Suppressor macrophage treated with lipopolysaccharide for 1 hour (primary cell): ENCODE measurements at regions not wholly inside any gene's neighbourhood (a gene's known extent, or its start where the extent isn't known, plus 50 kb on each side); places are given as distances from the start of the nearest gene placed in this dataset.
"Not testable (repeated sequence)": the region's sequence is repeated elsewhere in the genome, so short reads cannot be mapped to it uniquely, and the experiment has no call there.

ENCODE experiments used
- DNase-seq, 3 donors: peaks; one replicate each; pipeline ENCODE4 v3.0.0-alpha.2; 2020 to 2022

GRCh38 chr10:36540611-36541010 is 584.8 kb upstream of the ANKRD30A start:
- DNase-seq, result no peak

GRCh38 chr10:36538953-36539586 is 586.3 kb upstream of the ANKRD30A start:
- DNase-seq, result no peak

- peak in 2 of 3 donors; percentile 1 to 2 for DNase-seq
Observed at GRCh38 chr10:36534471-36535002, 590.9 kb upstream of the ANKRD30A start.

GRCh38 chr10:36533861-36534260 is 591.5 kb upstream of the ANKRD30A start:
- DNase-seq, result no peak

GRCh38 chr10:36533316-36533715 is 592.1 kb upstream of the ANKRD30A start:
- no peak for DNase-seq

- DNase-seq, result no peak
Observed at GRCh38 chr10:36531621-36532020, 593.8 kb upstream of the ANKRD30A start.

- no peak for DNase-seq
Observed at GRCh38 chr10:36526033-36526432, 599.4 kb upstream of the ANKRD30A start.

- DNase-seq, result not testable (repeated sequence)
Observed at GRCh38 chr10:36524126-36524525, 601.3 kb upstream of the ANKRD30A start.

- no peak for DNase-seq
Observed at GRCh38 chr10:36519909-36520308, 605.5 kb upstream of the ANKRD30A start.

- no peak for DNase-seq
Observed at GRCh38 chr10:36516281-36516680, 609.1 kb upstream of the ANKRD30A start.

GRCh38 chr10:36515319-36515718 is 610.1 kb upstream of the ANKRD30A start:
- DNase-seq, result no peak

- no peak for DNase-seq
Observed at GRCh38 chr10:36507715-36508114, 617.7 kb upstream of the ANKRD30A start.

GRCh38 chr10:36506697-36507496 is 618.5 kb upstream of the ANKRD30A start:
- DNase-seq, result no peak

GRCh38 chr10:36506261-36506660 is 619.1 kb upstream of the ANKRD30A start:
- DNase-seq, result no peak

GRCh38 chr10:36504758-36505157 is 620.6 kb upstream of the ANKRD30A start:
- DNase-seq, result no peak

GRCh38 chr10:36500266-36500665 is 625.1 kb upstream of the ANKRD30A start:
- DNase-seq, result no peak

GRCh38 chr10:36499693-36500092 is 625.7 kb upstream of the ANKRD30A start:
- no peak for DNase-seq

- no peak for DNase-seq
Observed at GRCh38 chr10:36496758-36497157, 628.6 kb upstream of the ANKRD30A start.

GRCh38 chr10:36494371-36494770 is 631.0 kb upstream of the ANKRD30A start:
- no peak for DNase-seq

GRCh38 chr10:36493516-36493880 is 631.9 kb upstream of the ANKRD30A start:
- no peak for DNase-seq

- no peak for DNase-seq
Observed at GRCh38 chr10:36492590-36493515, 632.5 kb upstream of the ANKRD30A start.

GRCh38 chr10:36491926-36492325 is 633.5 kb upstream of the ANKRD30A start:
- DNase-seq, result no peak

GRCh38 chr10:36489611-36490228 is 635.7 kb upstream of the ANKRD30A start:
- DNase-seq, result no peak
